A673 (cell line): ENCODE measurements at regions not wholly inside any gene's neighbourhood (a gene's known extent, or its start where the extent isn't known, plus 50 kb on each side); places are given as distances from the start of the nearest gene placed in this dataset.

Experiments
- BruUV-seq: library from RNA; stranded (reverse); fragments of 400-500 nt; replicated peaks from 2 replicates; lab custom pipeline; 2021; lab: Mats Ljungman, UMichigan
- CTCF ChIA-PET: fragments of 300-600 bp; sonication (Branson Sonifier 250); formaldehyde crosslinking; loops from one replicate; lab custom pipeline; 2022; ENCODE audit warnings: antibody characterized with exemption; lab: Charles Lee
- POLR2A ChIA-PET: fragments of 300-600 bp; sonication (Branson Sonifier 250); formaldehyde crosslinking; loops from one replicate; lab custom pipeline; 2022; ENCODE audit warnings: antibody characterized with exemption; ENCODE audit not compliant: low non-redundant PET; lab: Charles Lee
- DNase-seq: peaks from one replicate; pipeline ENCODE4 v3.0.0-alpha.2; 2015; ENCODE audit warnings: low spot score
- H3K27ac ChIP-seq: fragments of 200-600 bp; sonication (generic); 2 replicates; pipeline ENCODE4 v1.5.1; 2016; ENCODE audit warnings: mixed run types, low read depth, mild to moderate bottlenecking, mixed read lengths, antibody characterized with exemption, low read length; ENCODE audit not compliant: poor library complexity, severe bottlenecking
- H3K27me3 ChIP-seq: fragments of 200-600 bp; sonication (generic); replicated peaks from 2 replicates; pipeline ENCODE4 v1.6.1; 2017; ENCODE audit warnings: mixed run types, low read depth, mild to moderate bottlenecking, mixed read lengths, antibody characterized with exemption, low read length; ENCODE audit not compliant: insufficient read depth, poor library complexity
- H3K36me3 ChIP-seq: fragments of 200-600 bp; sonication (generic); 2 replicates; pipeline ENCODE4 v1.6.1; 2016; ENCODE audit warnings: mixed run types, mild to moderate bottlenecking, mixed read lengths, antibody characterized with exemption, low read length; ENCODE audit not compliant: insufficient read depth, poor library complexity, severe bottlenecking
- H3K4me1 ChIP-seq: fragments of 200-600 bp; sonication (generic); 2 replicates; pipeline ENCODE4 v1.6.1; 2017; ENCODE audit warnings: mixed run types, mild to moderate bottlenecking, mixed read lengths, antibody characterized with exemption, low read length; ENCODE audit not compliant: insufficient read depth, poor library complexity, severe bottlenecking
- H3K4me3 ChIP-seq: fragments of 200-600 bp; sonication (generic); 2 replicates; pipeline ENCODE4 v1.5.1; 2016; ENCODE audit warnings: low read depth, mixed run types, mild to moderate bottlenecking, mixed read lengths, low read length; ENCODE audit not compliant: poor library complexity, severe bottlenecking
- H3K9me3 ChIP-seq: fragments of 200-600 bp; sonication (generic); 2 replicates; pipeline ENCODE4 v1.6.1; 2016; ENCODE audit warnings: mixed run types, low read depth, mild to moderate bottlenecking, mixed read lengths, antibody characterized with exemption, low read length; ENCODE audit not compliant: poor library complexity, severe bottlenecking
- CTCF ChIP-seq: fragments of 300-800, 200-600 bp; sonication (generic); conservative IDR thresholded peaks from 2 replicates; pipeline ENCODE4 v1.5.1; 2017; ENCODE audit warnings: low read depth, mild to moderate bottlenecking, antibody characterized with exemption, low read length, moderate library complexity, mixed read lengths
- EZH2 ChIP-seq: fragments of 200-600 bp; sonication (generic); IDR thresholded peaks from 2 replicates; pipeline ENCODE4 v1.6.1; 2017; ENCODE audit warnings: borderline replicate concordance, low read depth, mild to moderate bottlenecking, mixed read lengths, antibody characterized with exemption, low read length; ENCODE audit not compliant: poor library complexity, severe bottlenecking
- intact Hi-C: fragments of 100-400 bp; cut with micrococcal nuclease; formaldehyde crosslinking; loops from one replicate; pipeline ENCODE4 v1.10.0; 2022; ENCODE audit not compliant: unreplicated experiment

DNA sequence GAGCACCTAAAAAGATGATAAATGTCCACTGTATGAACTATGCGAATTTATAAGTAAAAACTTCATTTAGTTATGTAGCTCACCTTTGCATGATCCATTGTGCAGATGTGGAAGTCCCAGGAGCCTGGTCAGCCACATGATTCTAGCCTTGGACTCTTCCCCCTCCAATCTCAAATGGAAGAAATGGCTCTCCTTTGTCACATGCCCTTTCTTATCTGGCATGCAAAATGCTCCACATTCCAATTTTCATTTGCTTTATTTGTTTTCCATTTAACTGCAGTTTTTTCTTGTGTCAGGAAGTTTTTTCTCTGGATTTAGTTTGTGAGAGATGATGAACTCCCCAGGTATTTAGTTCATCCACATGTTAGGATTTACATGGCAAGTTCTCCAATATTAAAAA lies 73.8 kb downstream of the DYRK2 start:
- no peak for DNase-seq
- ChIA-PET POLR2A (no interaction called here), CTCF (no interaction called here)
- intact Hi-C loops, result no loop called here
- Histone ChIP-seq H3K9me3 (no peaks in the 10 kb centered on the region), H3K36me3 (no peaks in the 10 kb centered on the region), H3K4me3 (no peak overlapping the region), H3K27me3 (no peaks in the 10 kb centered on the region), H3K4me1 (no peaks in the 10 kb centered on the region), H3K27ac (no peak overlapping the region)
- BruUV-seq, result no TSS peak
- TF ChIP-seq CTCF, result no peak
- no peak for TF ChIP-seq EZH2

- no TSS peak for BruUV-seq
- H3K9me3 ChIP-seq, result no peaks in the 10 kb centered on the region
- intact Hi-C loops, result no loop called here
- H3K27me3 ChIP-seq, result no peaks in the 10 kb centered on the region
- CTCF ChIA-PET, result no interaction called here
- H3K4me3 ChIP-seq, result no peak overlapping the region
- DNase-seq, result no peak
- H3K4me1 ChIP-seq, result no peaks in the 10 kb centered on the region
- POLR2A ChIA-PET, result no interaction called here
- no peak overlapping the region for H3K27ac ChIP-seq
- H3K36me3 ChIP-seq, result no peaks in the 10 kb centered on the region
- TF ChIP-seq CTCF (no peak), EZH2 (no peak)
Observed at GRCh38 chr12:67726868-67727267, 78.3 kb downstream of the DYRK2 start.

DNA sequence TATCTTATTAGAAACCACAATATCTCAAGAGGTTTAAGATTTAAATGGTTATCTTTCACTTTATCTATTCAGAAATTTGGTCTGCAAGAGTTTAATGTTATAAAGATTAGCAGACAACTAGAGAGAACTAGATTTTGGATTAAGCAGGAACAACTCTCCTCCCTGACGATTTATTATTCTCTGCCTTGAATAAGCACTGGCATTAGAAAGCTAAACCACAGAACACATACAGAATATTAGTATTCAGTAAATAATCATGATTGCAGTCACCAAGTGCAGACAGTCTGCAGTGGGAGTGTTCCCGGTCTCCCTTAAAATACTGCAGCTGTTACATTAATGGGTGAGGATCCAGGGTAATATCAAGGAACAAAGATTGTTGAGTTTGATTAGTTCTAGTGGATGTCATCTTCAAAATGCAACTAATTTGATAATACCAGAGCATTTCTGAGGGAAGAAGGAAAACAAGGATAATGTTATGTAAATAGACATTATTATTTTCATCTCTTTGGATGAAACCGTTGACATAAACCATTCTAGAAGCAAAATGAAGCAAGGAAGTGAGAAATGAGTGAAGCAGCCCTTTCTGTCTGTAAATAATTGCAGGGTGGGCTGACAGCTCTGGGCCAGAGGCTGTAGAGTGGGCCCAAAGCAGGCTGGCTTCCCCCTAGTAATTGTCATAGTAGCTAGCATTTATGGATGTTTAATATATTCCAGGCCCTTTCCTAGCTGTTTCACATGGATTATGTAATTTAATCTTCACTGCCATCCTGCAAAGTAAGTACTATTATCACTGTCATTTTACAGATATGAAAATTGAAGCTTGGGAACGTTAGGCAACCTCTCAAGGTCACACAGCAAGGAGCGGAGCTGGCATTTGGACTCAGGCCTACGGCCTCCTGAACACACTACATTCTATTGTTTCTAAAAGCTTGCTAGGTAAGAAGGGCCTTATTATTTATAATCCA lies 79.4 kb downstream of the DYRK2 start:
- intact Hi-C loops, result no loop called here

More for the DNA sequence above, 79.4 kb downstream of the DYRK2 start:
- Histone ChIP-seq H3K4me1 (no peaks in the 10 kb centered on the region), H3K27ac (no peak overlapping the region), H3K36me3 (no peaks in the 10 kb centered on the region), H3K27me3 (peaks cover 5% of the 10 kb centered on the region), H3K9me3 (no peaks in the 10 kb centered on the region), H3K4me3 (no peak overlapping the region)
- ChIA-PET POLR2A (no interaction called here), CTCF (no interaction called here)
- no peak for TF ChIP-seq EZH2
- no peak for TF ChIP-seq CTCF
- no TSS peak for BruUV-seq
- no peak for DNase-seq
